Kidney (tissue), 13 donors: ENCODE measurements at regions not wholly inside any gene's neighbourhood (a gene's known extent, or its start where the extent isn't known, plus 50 kb on each side); places are given as distances from the start of the nearest gene placed in this dataset.

Source experiments
- DNase-seq, 5 donors: peaks; one replicate each; pipeline ENCODE4 v3.0.0-alpha.2; 2013 to 2020
- FAIRE-seq: peaks from 2 replicates; lab custom pipeline; 2012; peaks lifted over from hg19 to GRCh38; lab: Jason Lieb, UNC
- H3K27ac ChIP-seq, 2 donors: one replicate each; pipeline ENCODE4 v1.7.0; 2013; ENCODE audit warnings: low read depth in 2 of 2, low read length in 2 of 2, inconsistent platforms in 1 of 2
- H3K27me3 ChIP-seq: one replicate; pipeline ENCODE4 v1.7.1; 2013; ENCODE audit warnings: low read length, inconsistent platforms; ENCODE audit not compliant: control insufficient read depth, insufficient read depth
- H3K36me3 ChIP-seq, 3 donors: one replicate each; pipeline versions ENCODE4 v1.7.0 to v1.7.1; 2013; ENCODE audit warnings: low read length in 3 of 3, control low read depth in 1 of 3, inconsistent platforms in 1 of 3; ENCODE audit not compliant: insufficient read depth in 3 of 3, control insufficient read depth in 2 of 3
- H3K4me1 ChIP-seq, 3 donors: one replicate each; pipeline versions ENCODE4 v1.7.0 to v1.7.1; 2013; ENCODE audit warnings: low read length in 3 of 3, inconsistent platforms in 1 of 3, low read depth in 1 of 3; ENCODE audit not compliant: control insufficient read depth in 2 of 3, insufficient read depth in 2 of 3
- H3K4me3 ChIP-seq, 3 donors: one replicate each; pipeline versions ENCODE4 v1.7.0 to v1.8.1; 2013; ENCODE audit warnings: low read length in 3 of 3, control low read depth in 1 of 3, inconsistent platforms in 1 of 3
- H3K9ac ChIP-seq, 3 donors: one replicate each; pipeline versions ENCODE4 v1.7.0 to v1.7.1; 2013; ENCODE audit warnings: low read length in 3 of 3, control low read depth in 1 of 3, inconsistent platforms in 1 of 3
- H3K9me3 ChIP-seq, 3 donors: one replicate each; pipeline versions ENCODE4 v1.7.0 to v1.7.1; 2013; ENCODE audit warnings: low read length in 3 of 3, control low read depth in 1 of 3, inconsistent platforms in 1 of 3; ENCODE audit not compliant: control insufficient read depth in 2 of 3, insufficient read depth in 1 of 3
- intact Hi-C: fragments of 100-400 bp; cut with DNase I; formaldehyde crosslinking; loops from one replicate; pipeline ENCODE4 v1.11.1; 2022
- TF ChIP-seq, protein P1 (sequence below): IDR thresholded peaks from 3 replicates; pipeline ENCODE4 v1.5.1; 2012; ENCODE audit warnings: mild to moderate bottlenecking, moderate library complexity, borderline replicate concordance; ENCODE audit not compliant: insufficient read depth; ENCODE audit errors: extremely low read depth
- donor health status: control.
- donor health status: control.
- donor health status: control.
- donor health status: control.
- donor health status: control.
- donor health status: DM: yes; HTN: yes; CAD: no.
- donor health status: Normal renal cell carcinoma (clear cell type).

- TF ChIP-seq, protein P1, sequence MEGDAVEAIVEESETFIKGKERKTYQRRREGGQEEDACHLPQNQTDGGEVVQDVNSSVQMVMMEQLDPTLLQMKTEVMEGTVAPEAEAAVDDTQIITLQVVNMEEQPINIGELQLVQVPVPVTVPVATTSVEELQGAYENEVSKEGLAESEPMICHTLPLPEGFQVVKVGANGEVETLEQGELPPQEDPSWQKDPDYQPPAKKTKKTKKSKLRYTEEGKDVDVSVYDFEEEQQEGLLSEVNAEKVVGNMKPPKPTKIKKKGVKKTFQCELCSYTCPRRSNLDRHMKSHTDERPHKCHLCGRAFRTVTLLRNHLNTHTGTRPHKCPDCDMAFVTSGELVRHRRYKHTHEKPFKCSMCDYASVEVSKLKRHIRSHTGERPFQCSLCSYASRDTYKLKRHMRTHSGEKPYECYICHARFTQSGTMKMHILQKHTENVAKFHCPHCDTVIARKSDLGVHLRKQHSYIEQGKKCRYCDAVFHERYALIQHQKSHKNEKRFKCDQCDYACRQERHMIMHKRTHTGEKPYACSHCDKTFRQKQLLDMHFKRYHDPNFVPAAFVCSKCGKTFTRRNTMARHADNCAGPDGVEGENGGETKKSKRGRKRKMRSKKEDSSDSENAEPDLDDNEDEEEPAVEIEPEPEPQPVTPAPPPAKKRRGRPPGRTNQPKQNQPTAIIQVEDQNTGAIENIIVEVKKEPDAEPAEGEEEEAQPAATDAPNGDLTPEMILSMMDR: no peak
- Histone ChIP-seq H3K9me3 (no peaks in the 10 kb centered on the region), H3K4me1 (no peaks in the 10 kb centered on the region), H3K4me3 (no peak overlapping the region), H3K9ac (no peak overlapping the region), H3K36me3 (no peaks in the 10 kb centered on the region), H3K27me3 (no peaks in the 10 kb centered on the region), H3K27ac (no peak overlapping the region)
- intact Hi-C loops: no loop called here
- FAIRE-seq (no peak), DNase-seq (no peak)
Observed at GRCh38 chr5:164967354-164967753, 1461.9 kb downstream of the MAT2B start.

- FAIRE-seq (no peak), DNase-seq (no peak)
- intact Hi-C loops: no loop called here
- Histone ChIP-seq H3K9ac (no peak overlapping the region), H3K4me3 (no peak overlapping the region), H3K4me1 (no peaks in the 10 kb centered on the region), H3K36me3 (no peaks in the 10 kb centered on the region), H3K27me3 (no peaks in the 10 kb centered on the region), H3K27ac (no peak overlapping the region), H3K9me3 (peaks cover 0 to 4% (median 0%) of the 10 kb centered on the region in 3 donors)
- TF ChIP-seq, protein P1: no peak
Observed at GRCh38 chr5:164972973-164973372, 1467.6 kb downstream of the MAT2B start.

DNA sequence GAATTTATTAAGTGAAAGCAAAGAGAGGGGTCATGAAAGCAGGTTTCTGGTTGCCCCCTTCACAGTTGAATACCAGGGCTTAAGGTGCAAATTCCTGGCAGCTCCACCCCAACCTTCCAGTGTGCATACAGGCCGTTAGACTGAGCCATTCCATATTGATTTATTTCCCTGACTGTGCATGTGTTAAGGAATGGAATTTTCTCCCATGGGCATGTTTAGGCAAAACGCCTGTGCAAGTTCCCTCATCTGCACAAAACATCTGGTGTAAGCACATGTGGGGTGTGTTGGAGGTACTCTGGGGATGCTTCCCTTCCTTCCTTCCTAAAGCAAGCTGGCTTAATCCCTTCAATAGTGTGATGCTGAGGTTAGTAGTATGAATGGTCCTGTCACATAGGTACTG lies 1470.6 kb downstream of the MAT2B start:
- Histone ChIP-seq H3K4me3 (no peak overlapping the region), H3K27ac (no peak overlapping the region), H3K9me3 (peaks cover 0 to 4% (median 0%) of the 10 kb centered on the region in 3 donors), H3K36me3 (no peaks in the 10 kb centered on the region), H3K9ac (no peak overlapping the region), H3K27me3 (no peaks in the 10 kb centered on the region), H3K4me1 (no peaks in the 10 kb centered on the region)
- FAIRE-seq (no peak), DNase-seq (no peak)
- TF ChIP-seq, protein P1: no peak
- intact Hi-C loops: no loop called here

DNA sequence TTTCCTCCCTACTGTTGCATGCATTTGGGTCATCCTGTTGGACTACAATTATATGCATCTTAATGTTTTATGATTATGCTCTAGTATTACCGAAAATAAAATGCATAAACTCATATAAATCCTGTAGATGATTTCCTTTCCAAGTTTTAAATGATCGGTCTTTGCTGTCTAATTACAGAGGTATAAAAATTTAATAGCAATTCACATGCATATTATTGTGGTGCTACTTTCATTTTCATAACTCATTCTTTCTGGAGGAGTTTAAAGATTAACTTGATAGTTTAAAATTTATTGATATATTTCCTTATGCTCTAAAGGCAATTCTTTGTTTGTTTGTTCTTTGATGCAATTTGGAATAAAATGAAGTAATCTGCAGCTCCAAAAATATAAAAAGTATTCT lies 1475.1 kb downstream of the MAT2B start:
- TF ChIP-seq, protein P1: no peak
- no peaks in the 10 kb centered on the region for H3K36me3 ChIP-seq
- FAIRE-seq (no peak), DNase-seq (no peak)
- no peaks in the 10 kb centered on the region for H3K4me1 ChIP-seq
- H3K9me3 ChIP-seq: peaks cover 0 to 4% (median 0%) of the 10 kb centered on the region in 3 donors
- H3K27ac ChIP-seq: no peak overlapping the region
- no peaks in the 10 kb centered on the region for H3K27me3 ChIP-seq
- intact Hi-C loops: no loop called here
- no peak overlapping the region for H3K9ac ChIP-seq
- H3K4me3 ChIP-seq: no peak overlapping the region
